Mammary epithelial cell (primary cell): ENCODE measurements at regions not wholly inside any gene's neighbourhood (a gene's known extent, or its start where the extent isn't known, plus 50 kb on each side); places are given as distances from the start of the nearest gene placed in this dataset.

Experiments
- EZH2 ChIP-seq: IDR thresholded peaks from 2 replicates; pipeline ENCODE4 v1.6.1; 2012; ENCODE audit warnings: low read length, inconsistent platforms, borderline replicate concordance
- TF ChIP-seq, protein P1 (sequence below), 2 donors: IDR thresholded peaks in 1 of 2; conservative IDR thresholded peaks in 1 of 2; 2 replicates each; pipeline ENCODE4 v1.5.1; 2011 to 2012; ENCODE audit warnings: inconsistent platforms in 2 of 2, low read length in 2 of 2, mild to moderate bottlenecking in 2 of 2, control low read depth in 1 of 2, low read depth in 1 of 2; ENCODE audit not compliant: insufficient read depth in 1 of 2; ENCODE audit errors: extremely low read depth in 1 of 2

DNA sequence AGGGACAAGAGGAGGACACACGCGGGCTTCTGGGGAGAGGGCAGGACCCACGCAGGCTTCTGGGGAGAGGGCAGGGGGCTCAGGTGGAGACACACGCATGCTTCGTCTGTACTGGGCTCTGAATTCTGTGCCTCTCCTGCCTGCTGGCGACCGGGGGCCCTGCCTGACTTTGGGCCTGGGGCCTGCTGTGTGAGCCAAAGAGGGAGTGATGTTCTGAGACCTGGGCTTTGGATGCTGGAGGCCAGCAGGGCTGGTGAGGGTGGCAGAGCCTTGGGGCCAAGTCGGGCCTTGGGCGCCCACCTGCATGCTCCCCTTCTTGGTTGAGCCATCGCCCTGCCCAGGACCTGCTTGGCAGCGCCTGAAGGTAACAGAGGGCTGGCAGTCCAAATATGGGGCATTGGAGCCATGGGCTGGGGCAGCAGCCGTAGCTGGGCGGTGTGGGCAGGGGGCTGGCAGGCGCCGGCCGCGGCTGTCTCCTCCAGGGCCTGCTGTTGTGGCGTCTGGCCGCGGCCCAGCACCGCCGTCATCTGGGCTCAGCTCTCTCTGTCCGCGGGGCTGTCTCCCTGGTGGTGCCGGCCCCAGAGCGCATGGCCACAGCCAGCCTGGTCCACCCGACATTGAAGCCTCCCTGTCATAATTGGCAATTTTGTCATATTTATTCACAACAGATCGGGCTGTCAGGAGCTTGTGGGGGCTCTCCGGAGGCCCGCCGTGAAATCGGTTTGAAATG is 78.9 kb downstream of the UNCX start:
- TF ChIP-seq, protein P1, sequence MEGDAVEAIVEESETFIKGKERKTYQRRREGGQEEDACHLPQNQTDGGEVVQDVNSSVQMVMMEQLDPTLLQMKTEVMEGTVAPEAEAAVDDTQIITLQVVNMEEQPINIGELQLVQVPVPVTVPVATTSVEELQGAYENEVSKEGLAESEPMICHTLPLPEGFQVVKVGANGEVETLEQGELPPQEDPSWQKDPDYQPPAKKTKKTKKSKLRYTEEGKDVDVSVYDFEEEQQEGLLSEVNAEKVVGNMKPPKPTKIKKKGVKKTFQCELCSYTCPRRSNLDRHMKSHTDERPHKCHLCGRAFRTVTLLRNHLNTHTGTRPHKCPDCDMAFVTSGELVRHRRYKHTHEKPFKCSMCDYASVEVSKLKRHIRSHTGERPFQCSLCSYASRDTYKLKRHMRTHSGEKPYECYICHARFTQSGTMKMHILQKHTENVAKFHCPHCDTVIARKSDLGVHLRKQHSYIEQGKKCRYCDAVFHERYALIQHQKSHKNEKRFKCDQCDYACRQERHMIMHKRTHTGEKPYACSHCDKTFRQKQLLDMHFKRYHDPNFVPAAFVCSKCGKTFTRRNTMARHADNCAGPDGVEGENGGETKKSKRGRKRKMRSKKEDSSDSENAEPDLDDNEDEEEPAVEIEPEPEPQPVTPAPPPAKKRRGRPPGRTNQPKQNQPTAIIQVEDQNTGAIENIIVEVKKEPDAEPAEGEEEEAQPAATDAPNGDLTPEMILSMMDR (conservative IDR thresholded peaks at IDR 0.05 in 1 of 2, IDR thresholded peaks at IDR 0.05 in 1 of 2; ENCODE audit: extremely low read depth in 1 of 2, insufficient read depth in 1 of 2, low read depth in 1 of 2, low read length in 2 of 2): no peak
- no peak for TF ChIP-seq EZH2
